ENCODE measurements at regions not wholly inside any gene's neighbourhood (a gene's known extent, or its start where the extent isn't known, plus 50 kb on each side); places are given as distances from the start of the nearest gene placed in this dataset.
"Not testable (repeated sequence)": the region's sequence is repeated elsewhere in the genome, so short reads cannot be mapped to it uniquely, and the experiment has no call there.

- no peak for DNase-seq
- no peaks in the 10 kb centered on the region for H3K4me1 ChIP-seq (ENCODE audit: insufficient read depth, low read length)
- no peaks in the 10 kb centered on the region for H3K27me3 ChIP-seq (ENCODE audit: insufficient read depth, low read length)
- H3K36me3 ChIP-seq (ENCODE audit: insufficient read depth, low read length): no peaks in the 10 kb centered on the region
- Mint-ChIP-seq H3K9me3 (peaks cover 5 to 22% (median 15%) of the 10 kb centered on the region in 8 donors), H3K36me3 (no peaks in the 10 kb centered on the region), H3K27me3 (no peaks in the 10 kb centered on the region), H3K4me3 (no peak overlapping the region), H3K4me1 (no peaks in the 10 kb centered on the region), H3K27ac (no peak overlapping the region)
- no peak overlapping the region for H3K4me3 ChIP-seq (ENCODE audit: low read length in 2 of 2)
- no peaks in the 10 kb centered on the region for H3K9me3 ChIP-seq (ENCODE audit: control insufficient read depth in 1 of 2, low read length in 2 of 2)
- ChIA-PET POLR2A (ENCODE audit: partially characterized antibody) (no interaction called here), CTCF (ENCODE audit: partially characterized antibody) (no interaction called here)
- H3K27ac ChIP-seq (ENCODE audit: low read depth, low read length): no peak overlapping the region
- intact Hi-C loops (cut with micrococcal nuclease): no loop called here
Observed at GRCh38 chr4:31241504-31242106, 521.4 kb downstream of the PCDH7 start.

DNA sequence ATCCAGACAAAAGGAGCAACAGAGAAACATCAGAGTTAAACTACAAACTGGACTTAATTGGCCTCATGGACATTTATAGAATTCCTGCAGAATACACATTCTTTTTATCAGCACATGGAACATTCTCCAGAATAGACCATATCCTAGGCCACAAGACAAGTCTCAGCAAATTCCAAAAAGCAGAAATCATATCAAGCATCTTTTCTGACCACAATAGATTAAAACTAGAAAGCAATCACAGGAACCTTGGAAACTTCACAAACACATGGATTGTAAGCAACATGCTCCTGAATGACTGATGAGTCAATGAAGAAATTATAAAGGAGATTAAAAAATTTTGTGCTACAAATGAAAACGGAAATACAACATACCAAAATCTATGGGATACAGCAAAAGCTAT lies 526.7 kb downstream of the PCDH7 start:
- Mint-ChIP-seq H3K4me1 (no peaks in the 10 kb centered on the region), H3K9me3 (peaks cover 4 to 26% (median 9%) of the 10 kb centered on the region in 8 donors), H3K36me3 (no peaks in the 10 kb centered on the region), H3K4me3 (no peak overlapping the region), H3K27ac (no peak overlapping the region), H3K27me3 (no peaks in the 10 kb centered on the region)
- ChIA-PET POLR2A (ENCODE audit: partially characterized antibody) (no interaction called here), CTCF (ENCODE audit: partially characterized antibody) (no interaction called here)
- Histone ChIP-seq H3K36me3 (ENCODE audit: insufficient read depth, low read length) (no peaks in the 10 kb centered on the region), H3K4me1 (ENCODE audit: insufficient read depth, low read length) (no peaks in the 10 kb centered on the region), H3K27me3 (ENCODE audit: insufficient read depth, low read length) (no peaks in the 10 kb centered on the region), H3K27ac (ENCODE audit: low read depth, low read length) (no peak overlapping the region), H3K4me3 (ENCODE audit: low read length in 2 of 2) (no peak overlapping the region), H3K9me3 (ENCODE audit: control insufficient read depth in 1 of 2, low read length in 2 of 2) (peaks cover 0 to 3% of the 10 kb centered on the region in 2 donors)
- intact Hi-C loops (cut with micrococcal nuclease): no loop called here
- no peak for DNase-seq

DNA sequence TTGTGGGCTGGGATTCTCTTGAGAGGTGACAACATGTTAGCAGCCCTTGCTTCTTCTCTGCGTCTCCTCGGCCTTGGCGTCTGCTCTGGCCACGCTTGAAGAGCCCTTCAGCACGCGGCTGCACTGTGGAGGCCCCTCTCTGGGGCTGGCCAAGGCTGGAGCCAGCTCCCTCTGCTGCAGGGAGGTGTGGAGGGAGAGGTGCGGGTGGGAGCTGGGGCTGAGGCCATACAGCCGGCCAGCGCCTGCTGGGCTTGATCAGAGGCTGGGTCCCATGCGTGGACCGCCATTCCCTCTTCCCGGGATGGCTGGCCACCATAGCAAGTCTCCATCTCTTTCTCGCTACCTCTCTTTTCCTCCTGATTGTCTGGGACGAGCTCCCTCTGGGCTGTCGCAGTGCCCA lies 539.0 kb downstream of the PCDH7 start:
- POLR2A ChIA-PET (ENCODE audit: partially characterized antibody): no interaction called here
- Mint-ChIP-seq H3K4me3 (no peak overlapping the region), H3K36me3 (no peaks in the 10 kb centered on the region), H3K27ac (no peak overlapping the region), H3K9me3 (peaks cover 0 to 29% (median 10%) of the 10 kb centered on the region in 8 donors), H3K4me1 (no peaks in the 10 kb centered on the region), H3K27me3 (no peaks in the 10 kb centered on the region)
- Histone ChIP-seq H3K27ac (ENCODE audit: low read depth, low read length) (no peak overlapping the region), H3K27me3 (ENCODE audit: insufficient read depth, low read length) (no peaks in the 10 kb centered on the region), H3K4me1 (ENCODE audit: insufficient read depth, low read length) (no peaks in the 10 kb centered on the region), H3K4me3 (ENCODE audit: low read length in 2 of 2) (no peak overlapping the region), H3K36me3 (ENCODE audit: insufficient read depth, low read length) (no peaks in the 10 kb centered on the region), H3K9me3 (ENCODE audit: control insufficient read depth in 1 of 2, low read length in 2 of 2) (no peaks in the 10 kb centered on the region)
- intact Hi-C loops (cut with micrococcal nuclease): no loop called here
- no peak for DNase-seq
- CTCF ChIA-PET (ENCODE audit: partially characterized antibody): no interaction called here

DNA sequence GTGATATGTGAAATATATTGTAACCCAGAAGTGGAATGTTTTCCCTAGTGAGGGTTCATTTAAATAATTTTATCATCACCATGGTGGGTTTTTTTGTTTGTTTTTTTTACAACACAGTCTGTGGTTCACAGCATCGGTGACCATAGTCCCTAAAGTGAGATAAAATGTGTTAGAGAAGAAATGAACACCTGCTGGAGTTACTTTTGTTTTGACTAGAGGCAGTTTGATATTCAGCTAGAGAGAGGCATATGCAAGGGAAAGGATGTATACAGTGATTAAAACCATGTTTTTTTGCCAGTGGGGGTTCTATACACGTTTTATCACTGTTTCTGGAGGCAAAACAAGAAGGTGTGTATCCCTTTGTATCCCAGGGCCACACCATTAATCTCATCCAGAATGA lies 541.5 kb downstream of the PCDH7 start:
- DNase-seq: no peak
- ChIA-PET CTCF (ENCODE audit: partially characterized antibody) (no interaction called here), POLR2A (ENCODE audit: partially characterized antibody) (no interaction called here)
- Mint-ChIP-seq H3K27ac (no peak overlapping the region), H3K4me3 (no peak overlapping the region), H3K27me3 (no peaks in the 10 kb centered on the region), H3K36me3 (no peaks in the 10 kb centered on the region), H3K4me1 (no peaks in the 10 kb centered on the region), H3K9me3 (peaks cover 2 to 25% (median 7%) of the 10 kb centered on the region in 8 donors)
- H3K36me3 ChIP-seq (ENCODE audit: insufficient read depth, low read length): no peaks in the 10 kb centered on the region
- H3K4me3 ChIP-seq (ENCODE audit: low read length in 2 of 2): no peak overlapping the region
- no peak overlapping the region for H3K27ac ChIP-seq (ENCODE audit: low read depth, low read length)
- no peaks in the 10 kb centered on the region for H3K27me3 ChIP-seq (ENCODE audit: insufficient read depth, low read length)
- no peaks in the 10 kb centered on the region for H3K4me1 ChIP-seq (ENCODE audit: insufficient read depth, low read length)
- intact Hi-C loops (cut with micrococcal nuclease): no loop called here
- no peaks in the 10 kb centered on the region for H3K9me3 ChIP-seq (ENCODE audit: control insufficient read depth in 1 of 2, low read length in 2 of 2)

GRCh38 chr4:31266094-31266493 lies 545.9 kb downstream of the PCDH7 start:
- H3K4me3 ChIP-seq (ENCODE audit: low read length in 2 of 2); H3K27ac Mint-ChIP-seq; H3K27me3 Mint-ChIP-seq; H3K36me3 ChIP-seq (ENCODE audit: insufficient read depth, low read length); H3K4me1 Mint-ChIP-seq; intact Hi-C loops (cut with micrococcal nuclease); H3K27ac ChIP-seq (ENCODE audit: low read depth, low read length); H3K4me1 ChIP-seq (ENCODE audit: insufficient read depth, low read length); DNase-seq; POLR2A ChIA-PET (ENCODE audit: partially characterized antibody); H3K9me3 ChIP-seq (ENCODE audit: control insufficient read depth in 1 of 2, low read length in 2 of 2); H3K27me3 ChIP-seq (ENCODE audit: insufficient read depth, low read length); CTCF ChIA-PET (ENCODE audit: partially characterized antibody); H3K4me3 Mint-ChIP-seq; H3K36me3 Mint-ChIP-seq: not testable (repeated sequence)
- H3K9me3 Mint-ChIP-seq: peaks cover 2 to 20% (median 6%) of the 10 kb centered on the region in 8 donors

GRCh38 chr4:31272331-31273061 lies 552.3 kb downstream of the PCDH7 start:
- H3K9me3 Mint-ChIP-seq: peaks cover 0 to 13% (median 6%) of the 10 kb centered on the region in 8 donors
- no peaks in the 10 kb centered on the region for H3K4me1 Mint-ChIP-seq
- no peaks in the 10 kb centered on the region for H3K27me3 Mint-ChIP-seq
- Histone ChIP-seq H3K9me3 (ENCODE audit: control insufficient read depth in 1 of 2, low read length in 2 of 2) (no peaks in the 10 kb centered on the region), H3K27me3 (ENCODE audit: insufficient read depth, low read length) (no peaks in the 10 kb centered on the region), H3K4me3 (ENCODE audit: low read length in 2 of 2) (no peak overlapping the region), H3K4me1 (ENCODE audit: insufficient read depth, low read length) (no peaks in the 10 kb centered on the region), H3K27ac (ENCODE audit: low read depth, low read length) (no peak overlapping the region), H3K36me3 (ENCODE audit: insufficient read depth, low read length) (no peaks in the 10 kb centered on the region)
- no peak overlapping the region for H3K4me3 Mint-ChIP-seq
- POLR2A ChIA-PET (ENCODE audit: partially characterized antibody): no interaction called here
- no peak for DNase-seq
- no peaks in the 10 kb centered on the region for H3K36me3 Mint-ChIP-seq
- no peak overlapping the region for H3K27ac Mint-ChIP-seq
- CTCF ChIA-PET (ENCODE audit: partially characterized antibody): no interaction called here
- intact Hi-C loops (cut with micrococcal nuclease): no loop called here

GRCh38 chr4:31275906-31276305 lies 555.7 kb downstream of the PCDH7 start:
- Mint-ChIP-seq H3K27ac (no peak overlapping the region), H3K27me3 (no peaks in the 10 kb centered on the region), H3K4me1 (no peaks in the 10 kb centered on the region), H3K9me3 (peaks cover 0 to 25% (median 3%) of the 10 kb centered on the region in 8 donors), H3K36me3 (no peaks in the 10 kb centered on the region), H3K4me3 (no peak overlapping the region)
- no peak for DNase-seq
- H3K9me3 ChIP-seq (ENCODE audit: control insufficient read depth in 1 of 2, low read length in 2 of 2): no peaks in the 10 kb centered on the region
- intact Hi-C loops (cut with micrococcal nuclease): no loop called here
- ChIA-PET CTCF (ENCODE audit: partially characterized antibody) (no interaction called here), POLR2A (ENCODE audit: partially characterized antibody) (no interaction called here)
- no peaks in the 10 kb centered on the region for H3K4me1 ChIP-seq (ENCODE audit: insufficient read depth, low read length)
- H3K4me3 ChIP-seq (ENCODE audit: low read length in 2 of 2): no peak overlapping the region
- no peaks in the 10 kb centered on the region for H3K36me3 ChIP-seq (ENCODE audit: insufficient read depth, low read length)
- no peak overlapping the region for H3K27ac ChIP-seq (ENCODE audit: low read depth, low read length)
- H3K27me3 ChIP-seq (ENCODE audit: insufficient read depth, low read length): no peaks in the 10 kb centered on the region
